Activated CD4-positive, alpha-beta memory T cell treated with anti-CD3 and anti-CD28 coated beads for 36 hours (primary cell): ENCODE measurements at regions not wholly inside any gene's neighbourhood (a gene's known extent, or its start where the extent isn't known, plus 50 kb on each side); places are given as distances from the start of the nearest gene placed in this dataset.
A peak's percentile ranks its signal among the peaks of the same experiment; 100 is the strongest.
"Not testable (repeated sequence)": the region's sequence is repeated elsewhere in the genome, so short reads cannot be mapped to it uniquely, and the experiment has no call there.

Experiments
- CTCF ChIA-PET: fragments of 350-600 bp; sonication (Branson Sonifier 250); formaldehyde crosslinking; loops from one replicate; lab custom pipeline; 2021; ENCODE audit warnings: antibody characterized with exemption, inconsistent platforms; lab: Charles Lee
- POLR2A ChIA-PET: fragments of 350-600 bp; sonication (Branson Sonifier 250); formaldehyde crosslinking; loops from one replicate; lab custom pipeline; 2021; ENCODE audit warnings: antibody characterized with exemption; lab: Charles Lee
- DNase-seq: peaks from one replicate; pipeline ENCODE4 v3.0.0-alpha.2; 2020
- H3K27ac Mint-ChIP-seq: one replicate; pipeline ENCODE4 v1.8.0; 2021; ENCODE audit warnings: mixed read lengths
- H3K27me3 Mint-ChIP-seq: one replicate; pipeline ENCODE4 v1.8.0; 2021; ENCODE audit warnings: mixed read lengths
- H3K36me3 Mint-ChIP-seq: one replicate; pipeline ENCODE4 v1.8.0; 2021; ENCODE audit warnings: mixed read lengths
- H3K4me1 Mint-ChIP-seq: one replicate; pipeline ENCODE4 v1.8.0; 2021; ENCODE audit warnings: low read depth, mixed read lengths
- H3K4me3 Mint-ChIP-seq: one replicate; pipeline ENCODE4 v1.8.0; 2021; ENCODE audit warnings: mild to moderate bottlenecking, mixed read lengths
- H3K9me3 Mint-ChIP-seq: one replicate; pipeline ENCODE4 v1.8.0; 2021; ENCODE audit warnings: mixed read lengths
- intact Hi-C: fragments of 100-400 bp; cut with micrococcal nuclease; formaldehyde crosslinking; loops from one replicate; pipeline ENCODE4 v1.15.1; 2023

DNA sequence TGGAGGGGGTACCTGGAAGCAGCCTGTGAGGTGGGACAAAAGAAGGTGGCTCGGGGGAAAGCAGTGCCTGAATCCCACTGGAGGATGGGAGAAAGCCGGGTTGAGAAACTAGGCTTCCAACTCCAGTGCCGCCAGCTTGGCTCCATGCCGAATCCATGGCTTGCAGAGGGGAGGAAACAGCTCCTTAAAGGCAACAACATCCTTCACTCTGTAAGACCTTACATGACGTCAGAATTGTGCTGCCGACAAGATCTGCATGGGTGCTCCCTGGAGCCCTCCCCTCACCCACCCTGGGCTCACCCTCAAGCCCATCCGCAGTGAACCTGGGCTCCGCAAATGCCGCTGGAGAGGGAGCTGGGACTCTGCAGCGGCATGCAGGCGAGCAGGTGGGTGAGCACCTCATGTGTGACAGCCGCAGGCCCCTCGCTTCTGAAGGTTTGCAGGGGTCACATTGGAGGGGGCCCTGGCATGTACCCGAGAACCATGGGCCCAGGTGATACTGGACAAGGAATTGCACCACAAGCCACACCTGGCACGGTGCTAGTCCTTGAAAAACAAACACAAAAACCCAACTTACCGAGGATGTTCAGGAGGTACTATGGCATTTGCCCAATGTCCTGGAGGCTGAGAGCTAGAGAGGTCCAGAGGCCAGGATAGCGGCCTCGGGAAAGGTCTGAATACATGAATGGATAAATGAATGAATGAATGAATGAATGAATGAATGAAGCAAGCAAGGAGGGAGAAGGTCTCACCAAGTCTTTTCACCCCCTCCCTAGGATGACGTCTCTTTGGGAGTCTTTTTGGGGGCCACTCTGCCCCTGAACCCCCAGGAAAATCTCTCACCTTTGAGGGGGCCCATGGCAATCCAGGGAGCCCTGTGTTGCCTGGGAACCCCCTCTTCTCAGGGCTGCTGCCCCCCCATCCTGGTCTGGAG, 238.6 kb upstream of the SHH start:
- no peaks in the 10 kb centered on the region for H3K4me1 Mint-ChIP-seq
- no peaks in the 10 kb centered on the region for H3K36me3 Mint-ChIP-seq
- peaks cover 3% of the 10 kb centered on the region for H3K9me3 Mint-ChIP-seq
- no peak overlapping the region for H3K4me3 Mint-ChIP-seq
- DNase-seq: no peak
- H3K27me3 Mint-ChIP-seq: no peaks in the 10 kb centered on the region
- intact Hi-C loops: no loop called here
- ChIA-PET CTCF (no interaction called here), POLR2A (no interaction called here)
- no peak overlapping the region for H3K27ac Mint-ChIP-seq

DNA sequence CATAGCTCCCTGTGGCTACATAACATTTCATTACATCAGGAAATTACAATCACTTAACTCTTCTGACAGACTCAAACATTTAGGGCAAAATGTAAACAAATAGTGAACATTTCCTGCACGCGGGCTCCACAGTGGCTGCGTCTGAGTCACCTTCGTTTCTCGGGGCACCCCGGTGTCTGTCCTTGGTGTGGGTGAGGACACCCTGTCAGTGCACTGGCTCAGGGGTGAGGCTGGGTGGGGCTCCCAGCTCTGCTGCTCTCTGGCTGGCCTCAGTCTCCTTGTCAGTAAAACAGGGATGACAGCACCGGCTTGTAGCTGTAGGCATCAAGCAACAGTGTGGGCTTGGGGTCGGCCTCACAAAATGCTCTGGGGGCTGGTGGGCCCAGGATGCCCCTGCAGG, 237.1 kb upstream of the SHH start:
- H3K27me3 Mint-ChIP-seq: no peaks in the 10 kb centered on the region
- no peak overlapping the region for H3K4me3 Mint-ChIP-seq
- ChIA-PET CTCF (no interaction called here), POLR2A (no interaction called here)
- intact Hi-C loops: no loop called here
- H3K9me3 Mint-ChIP-seq: peaks cover 3% of the 10 kb centered on the region
- H3K27ac Mint-ChIP-seq: no peak overlapping the region
- no peak for DNase-seq
- H3K36me3 Mint-ChIP-seq: no peaks in the 10 kb centered on the region
- no peaks in the 10 kb centered on the region for H3K4me1 Mint-ChIP-seq

DNA sequence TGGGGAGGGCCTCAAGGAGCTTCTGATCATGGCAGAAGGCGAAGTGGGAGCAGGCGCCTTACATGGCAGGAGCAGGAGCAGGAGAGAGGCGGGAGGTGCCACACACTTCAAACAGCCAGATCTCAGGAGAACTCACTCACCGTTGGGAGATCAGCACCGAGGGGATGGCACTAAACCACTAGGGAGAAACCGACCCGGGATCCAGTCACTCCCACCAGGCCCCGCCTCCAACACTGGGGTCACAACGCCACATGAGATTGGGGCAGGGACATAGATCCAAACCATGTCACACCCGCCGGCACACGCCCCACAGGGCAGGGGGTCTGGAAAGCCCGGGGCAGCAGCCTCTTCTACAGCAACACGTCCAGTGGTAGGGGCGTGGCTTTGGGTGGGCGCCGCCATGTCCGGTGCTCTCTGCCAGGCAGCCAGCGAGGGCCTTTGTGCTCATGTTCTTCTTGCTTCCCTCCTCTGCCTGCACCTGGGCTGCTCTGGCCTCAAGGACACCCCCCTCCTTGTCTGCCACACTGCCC, 233.8 kb upstream of the SHH start:
- POLR2A ChIA-PET: no interaction called here
- Mint-ChIP-seq H3K4me1 (no peaks in the 10 kb centered on the region), H3K27ac (no peak overlapping the region), H3K36me3 (no peaks in the 10 kb centered on the region), H3K27me3 (peaks cover 1% of the 10 kb centered on the region), H3K9me3 (peaks cover 3% of the 10 kb centered on the region), H3K4me3 (no peak overlapping the region)
- DNase-seq: no peak
- intact Hi-C loops: no loop called here
- CTCF ChIA-PET: no interaction called here

DNA sequence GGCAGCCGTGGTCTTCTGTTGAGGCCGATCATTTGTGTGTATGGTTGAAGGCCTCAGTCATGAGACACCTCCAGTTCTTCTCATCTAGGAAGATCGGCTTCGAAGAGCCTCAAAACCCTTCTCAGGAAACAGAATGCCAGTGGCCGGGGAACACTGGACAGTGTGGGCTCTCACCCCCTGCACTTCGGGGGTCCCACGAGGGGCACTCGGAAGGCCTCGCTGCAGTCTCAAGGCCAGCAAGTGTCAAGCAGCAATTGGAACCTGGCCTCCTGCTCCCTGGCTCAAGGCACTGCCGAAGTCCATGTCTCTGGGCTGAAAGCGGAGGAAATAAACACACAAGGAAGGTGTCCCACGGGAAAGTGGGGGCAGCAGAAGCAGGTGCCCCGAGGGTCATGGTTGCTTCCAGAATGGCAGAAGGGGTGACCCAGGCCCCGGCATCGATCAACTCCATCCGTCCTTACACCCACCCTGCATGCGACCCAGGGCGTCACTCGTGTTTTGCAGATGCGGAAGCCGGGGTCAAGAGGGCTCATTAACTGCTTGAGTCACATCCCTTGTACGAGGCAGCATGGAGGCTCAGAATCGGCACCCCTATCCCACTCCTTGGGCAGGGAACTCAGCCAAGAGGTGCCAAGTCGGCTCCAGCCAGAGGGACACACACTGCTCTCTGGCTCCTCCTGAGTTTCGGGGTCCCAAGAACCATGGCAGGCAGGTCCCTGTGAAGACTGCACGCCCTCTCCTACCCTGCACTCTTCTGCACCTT, 231.3 kb upstream of the SHH start:
- POLR2A ChIA-PET: no interaction called here

DNA sequence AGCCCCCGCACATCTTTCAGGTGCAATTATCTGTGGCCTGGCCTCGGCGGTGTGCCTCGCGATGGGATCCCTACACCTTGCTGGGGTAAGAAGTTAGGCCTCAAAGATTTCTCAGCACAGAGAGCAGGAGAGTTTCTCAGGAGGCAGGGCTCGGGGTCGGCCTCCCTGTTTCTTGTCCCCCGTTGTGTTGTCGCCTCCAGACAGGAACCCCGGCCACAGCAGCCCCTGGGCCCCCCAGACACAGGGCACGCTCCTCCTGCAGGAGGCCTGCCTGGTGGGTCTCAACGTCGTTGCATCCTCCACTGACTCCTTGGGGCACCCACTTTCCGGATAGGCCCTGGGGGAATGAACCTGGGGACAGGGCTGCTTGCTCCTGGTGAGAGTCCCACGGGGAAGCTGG, 229.1 kb upstream of the SHH start:
- H3K27ac Mint-ChIP-seq: no peak overlapping the region
- H3K27me3 Mint-ChIP-seq: peaks cover 1% of the 10 kb centered on the region
- no peaks in the 10 kb centered on the region for H3K4me1 Mint-ChIP-seq
- H3K9me3 Mint-ChIP-seq: no peaks in the 10 kb centered on the region
- POLR2A ChIA-PET: no interaction called here
- no peaks in the 10 kb centered on the region for H3K36me3 Mint-ChIP-seq
- intact Hi-C loops: no loop called here
- CTCF ChIA-PET: no interaction called here
- no peak overlapping the region for H3K4me3 Mint-ChIP-seq
- no peak for DNase-seq

More for the DNA sequence above, 231.3 kb upstream of the SHH start:
- intact Hi-C loops: no loop called here
- no peak overlapping the region for H3K4me3 Mint-ChIP-seq
- H3K9me3 Mint-ChIP-seq: peaks cover 3% of the 10 kb centered on the region
- DNase-seq: no peak
- H3K27me3 Mint-ChIP-seq: peaks cover 1% of the 10 kb centered on the region
- CTCF ChIA-PET: no interaction called here
- H3K27ac Mint-ChIP-seq: no peak overlapping the region
- no peaks in the 10 kb centered on the region for H3K36me3 Mint-ChIP-seq
- no peaks in the 10 kb centered on the region for H3K4me1 Mint-ChIP-seq

DNA sequence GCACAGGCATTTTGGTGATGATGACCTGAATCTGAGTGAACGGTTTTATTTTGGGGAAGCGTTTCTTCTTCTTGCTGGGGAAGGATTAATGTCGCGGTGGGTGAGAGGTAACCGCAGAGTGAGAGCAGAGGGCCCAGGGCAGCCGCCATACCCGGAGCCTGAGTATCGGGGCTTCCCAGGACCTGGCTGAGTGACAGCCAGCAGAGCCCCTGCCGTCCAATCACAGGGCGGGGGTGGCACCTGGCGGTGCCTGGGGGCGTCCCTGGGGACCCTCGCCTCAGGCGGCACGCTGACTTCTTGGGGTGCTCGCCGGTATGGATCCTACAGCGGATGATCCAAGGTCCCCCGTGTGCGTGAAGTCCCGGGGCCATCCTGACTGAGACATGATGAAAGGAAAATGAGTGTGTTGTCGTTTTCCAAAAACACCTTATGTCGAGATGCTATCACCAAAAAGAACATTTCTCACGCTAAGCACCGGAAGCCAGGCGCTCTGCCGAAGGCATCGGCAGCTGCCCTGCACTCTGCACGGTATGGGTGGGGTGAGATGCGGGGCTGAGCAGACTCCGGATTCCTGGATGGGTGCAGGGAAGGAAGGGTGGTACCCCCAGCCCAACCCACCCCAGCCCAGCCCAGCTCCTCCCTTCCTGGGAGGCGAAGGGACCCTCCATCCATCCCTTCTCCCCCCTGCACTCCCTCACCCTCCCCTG, 227.9 kb upstream of the SHH start:
- Mint-ChIP-seq H3K9me3 (no peaks in the 10 kb centered on the region), H3K36me3 (no peaks in the 10 kb centered on the region), H3K4me1 (no peaks in the 10 kb centered on the region), H3K27ac (no peak overlapping the region), H3K4me3 (no peak overlapping the region), H3K27me3 (peaks cover 1% of the 10 kb centered on the region)
- intact Hi-C loops: no loop called here
- peak; percentile 13 for DNase-seq
- CTCF ChIA-PET: no interaction called here
- POLR2A ChIA-PET: no interaction called here

DNA sequence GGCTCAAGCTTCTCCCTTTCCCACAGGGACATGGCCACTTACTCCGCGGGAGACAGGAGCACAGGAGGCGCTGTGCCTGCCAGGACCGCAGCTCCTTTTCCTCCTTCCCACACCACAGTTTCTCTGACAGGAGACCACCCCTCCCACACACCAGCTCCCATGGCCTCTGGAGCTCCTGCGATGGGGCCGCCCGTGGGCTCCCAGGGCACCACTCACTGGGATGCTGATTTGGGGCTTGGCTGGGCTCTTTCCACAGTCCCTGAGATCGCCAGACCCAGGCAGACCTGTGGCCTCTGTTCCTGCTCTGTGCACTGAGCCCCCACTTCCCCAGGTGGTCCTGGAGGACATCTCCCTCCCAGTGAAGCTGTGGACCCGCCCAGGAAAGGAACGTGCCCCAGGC, 226.9 kb upstream of the SHH start:
- DNase-seq: no peak
- H3K36me3 Mint-ChIP-seq: no peaks in the 10 kb centered on the region
- H3K4me3 Mint-ChIP-seq: no peak overlapping the region
- H3K9me3 Mint-ChIP-seq: no peaks in the 10 kb centered on the region
- intact Hi-C loops: no loop called here
- no peak overlapping the region for H3K27ac Mint-ChIP-seq
- POLR2A ChIA-PET: no interaction called here
- H3K27me3 Mint-ChIP-seq: peaks cover 1% of the 10 kb centered on the region
- H3K4me1 Mint-ChIP-seq: no peaks in the 10 kb centered on the region
- CTCF ChIA-PET: no interaction called here

DNA sequence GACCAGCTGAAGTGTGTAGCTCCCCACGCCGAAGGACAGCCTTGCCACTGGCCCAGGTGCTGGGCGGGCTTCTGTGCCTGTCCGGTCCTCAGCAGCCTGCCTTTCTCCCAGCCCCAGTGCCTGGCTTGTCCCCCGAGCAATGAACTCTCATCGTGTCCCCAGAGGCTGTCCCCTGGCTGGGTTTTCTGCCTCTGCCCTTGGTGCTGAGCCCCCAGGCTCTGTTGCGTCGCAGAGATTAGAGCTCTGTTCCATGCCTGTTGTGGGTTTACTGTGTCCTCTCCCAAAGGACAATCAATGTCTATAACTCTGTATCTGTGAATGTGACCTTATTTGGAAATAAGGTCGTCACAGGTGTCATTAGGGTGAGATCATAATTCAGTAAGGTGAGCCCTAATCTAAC, 226.1 kb upstream of the SHH start:
- intact Hi-C loops: no loop called here
- ChIA-PET POLR2A (no interaction called here), CTCF (no interaction called here)
- no peaks in the 10 kb centered on the region for H3K4me1 Mint-ChIP-seq
- H3K27ac Mint-ChIP-seq: no peak overlapping the region
- H3K4me3 Mint-ChIP-seq: no peak overlapping the region
- H3K36me3 Mint-ChIP-seq: no peaks in the 10 kb centered on the region
- H3K27me3 Mint-ChIP-seq: peaks cover 1% of the 10 kb centered on the region
- DNase-seq: no peak
- H3K9me3 Mint-ChIP-seq: no peaks in the 10 kb centered on the region

DNA sequence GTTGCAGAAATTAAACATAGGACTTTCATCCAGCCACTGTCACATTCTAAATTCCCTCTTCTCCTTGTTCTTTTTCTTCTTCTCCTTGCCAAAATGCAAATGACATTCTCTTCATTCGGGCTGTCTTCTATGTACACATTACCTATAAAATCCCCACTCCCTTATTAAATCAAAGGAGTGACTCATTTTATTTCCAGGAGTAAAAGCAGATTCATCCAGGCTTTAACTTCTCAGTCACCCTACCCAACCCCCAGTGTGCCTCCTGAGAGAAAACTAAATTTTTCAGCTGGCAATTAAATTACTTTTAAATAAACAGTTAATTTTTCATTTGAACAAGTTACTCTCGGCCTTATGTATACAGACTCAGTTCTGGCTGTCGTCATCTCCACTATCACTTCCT, 223.9 kb upstream of the SHH start:
- intact Hi-C loops: no loop called here
- Mint-ChIP-seq H3K4me1 (no peaks in the 10 kb centered on the region), H3K36me3 (no peaks in the 10 kb centered on the region), H3K4me3 (no peak overlapping the region), H3K9me3 (peaks cover 4% of the 10 kb centered on the region), H3K27ac (no peak overlapping the region), H3K27me3 (no peaks in the 10 kb centered on the region)
- POLR2A ChIA-PET: no interaction called here
- DNase-seq: no peak
- CTCF ChIA-PET: no interaction called here

DNA sequence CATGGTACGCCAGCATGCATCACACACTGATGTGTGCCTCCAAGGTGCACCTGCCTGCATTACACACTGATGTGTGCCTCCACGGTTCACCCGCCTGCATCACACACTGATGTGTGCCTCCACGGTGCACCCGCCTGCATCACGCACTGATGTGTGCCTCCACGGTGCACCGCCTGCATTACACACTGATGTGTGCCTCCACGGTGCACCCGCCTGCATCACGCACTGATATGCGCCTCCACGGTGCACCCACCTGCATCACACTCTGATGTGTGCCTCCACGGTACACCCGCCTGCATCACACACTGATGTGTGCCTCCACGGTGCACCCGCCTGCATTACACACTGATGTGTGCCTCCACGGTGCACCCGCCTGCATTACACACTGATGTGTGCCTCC, 223.1 kb upstream of the SHH start:
- H3K27me3 Mint-ChIP-seq, CTCF ChIA-PET, H3K36me3 Mint-ChIP-seq, POLR2A ChIA-PET, H3K4me1 Mint-ChIP-seq, H3K4me3 Mint-ChIP-seq, H3K27ac Mint-ChIP-seq, intact Hi-C loops, H3K9me3 Mint-ChIP-seq, DNase-seq: not testable (repeated sequence)

DNA sequence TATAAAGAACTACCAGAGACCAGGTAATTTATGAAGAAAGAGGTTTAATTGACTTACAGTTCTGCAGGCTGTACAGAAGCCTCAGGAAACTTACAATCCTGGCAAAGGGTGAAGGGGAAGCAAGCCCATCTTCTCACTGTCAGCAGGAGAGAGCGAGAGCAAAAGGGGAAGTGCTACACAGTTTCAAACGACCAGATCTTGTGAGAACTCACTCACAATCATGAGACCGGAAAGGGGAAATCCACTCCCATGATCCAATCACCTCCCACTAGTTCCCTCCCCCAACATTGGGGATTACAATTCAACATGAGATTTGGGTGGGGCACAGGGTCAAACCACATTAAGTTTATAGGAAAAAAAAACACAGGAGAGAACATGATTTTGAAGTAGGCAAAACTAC, 222.1 kb upstream of the SHH start:
- Mint-ChIP-seq H3K9me3 (peaks cover 4% of the 10 kb centered on the region), H3K27ac (no peak overlapping the region), H3K27me3 (no peaks in the 10 kb centered on the region), H3K4me3 (no peak overlapping the region), H3K36me3 (no peaks in the 10 kb centered on the region), H3K4me1 (no peaks in the 10 kb centered on the region)
- CTCF ChIA-PET: no interaction called here
- intact Hi-C loops: no loop called here
- POLR2A ChIA-PET: no interaction called here
- DNase-seq: no peak

DNA sequence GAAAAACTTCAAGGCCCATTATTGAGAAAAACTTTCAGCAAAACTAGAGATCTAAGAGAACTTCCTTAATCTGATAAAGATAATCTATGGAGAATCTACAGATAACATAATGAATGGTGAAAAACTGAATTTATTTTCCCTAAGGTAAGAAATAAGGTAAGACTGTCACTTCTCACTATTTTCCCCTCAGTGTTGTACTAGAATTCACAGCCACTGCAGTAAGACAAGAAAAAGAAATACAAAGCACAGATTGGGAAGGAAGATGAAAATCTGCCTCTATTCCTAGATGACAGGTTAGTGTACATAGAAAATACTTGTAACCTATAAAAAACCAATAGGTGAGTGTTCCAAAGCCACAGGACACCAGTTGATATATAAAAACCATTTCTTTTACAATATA, 220.7 kb upstream of the SHH start:
- DNase-seq: no peak
- peaks cover 4% of the 10 kb centered on the region for H3K9me3 Mint-ChIP-seq
- H3K27ac Mint-ChIP-seq: no peak overlapping the region
- no peaks in the 10 kb centered on the region for H3K36me3 Mint-ChIP-seq
- ChIA-PET CTCF (no interaction called here), POLR2A (no interaction called here)
- peaks cover 3% of the 10 kb centered on the region for H3K27me3 Mint-ChIP-seq
- H3K4me1 Mint-ChIP-seq: no peaks in the 10 kb centered on the region
- intact Hi-C loops: no loop called here
- no peak overlapping the region for H3K4me3 Mint-ChIP-seq
